Retinal pigment epithelial cell (primary cell): ENCODE measurements at regions not wholly inside any gene's neighbourhood (a gene's known extent, or its start where the extent isn't known, plus 50 kb on each side); places are given as distances from the start of the nearest gene placed in this dataset.
A peak's percentile ranks its signal among the peaks of the same experiment; 100 is the strongest.

Experiments
- DNase-seq: peaks from one replicate; pipeline ENCODE4 v3.0.0-alpha.2; 2010; ENCODE audit warnings: low read depth
- H3K4me3 ChIP-seq: 2 replicates; pipeline ENCODE4 v1.5.1; 2011; ENCODE audit warnings: mild to moderate bottlenecking, low read length, control low read depth, moderate library complexity
- TF ChIP-seq, protein P1 (sequence below): conservative IDR thresholded peaks from 2 replicates; pipeline ENCODE4 v1.5.1; 2011; ENCODE audit warnings: low read depth, low read length, control low read depth, inconsistent platforms

DNA sequence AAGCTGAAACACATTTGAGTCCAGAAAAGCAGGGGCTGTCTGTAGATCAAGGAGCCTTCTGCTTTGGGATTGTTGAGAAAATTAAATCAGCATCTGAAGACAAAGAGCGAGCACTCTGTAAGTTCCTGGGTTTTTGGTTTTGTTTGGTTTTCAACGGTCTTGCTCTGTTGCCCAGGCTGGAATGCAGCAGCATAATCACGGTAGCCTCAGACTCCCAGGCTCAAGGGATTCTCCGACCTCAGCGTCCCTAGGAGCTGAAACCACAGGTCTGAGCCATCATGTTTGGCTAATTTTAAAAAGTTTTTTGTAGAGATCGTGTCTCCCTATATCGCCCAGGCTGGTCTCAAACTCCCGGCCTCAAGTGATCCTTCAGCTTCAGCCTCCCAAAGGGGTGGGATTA is 266.5 kb upstream of the ADAMTS16 start:
- H3K4me3 ChIP-seq, result no peak overlapping the region
- no peak for DNase-seq
- TF ChIP-seq, protein P1, sequence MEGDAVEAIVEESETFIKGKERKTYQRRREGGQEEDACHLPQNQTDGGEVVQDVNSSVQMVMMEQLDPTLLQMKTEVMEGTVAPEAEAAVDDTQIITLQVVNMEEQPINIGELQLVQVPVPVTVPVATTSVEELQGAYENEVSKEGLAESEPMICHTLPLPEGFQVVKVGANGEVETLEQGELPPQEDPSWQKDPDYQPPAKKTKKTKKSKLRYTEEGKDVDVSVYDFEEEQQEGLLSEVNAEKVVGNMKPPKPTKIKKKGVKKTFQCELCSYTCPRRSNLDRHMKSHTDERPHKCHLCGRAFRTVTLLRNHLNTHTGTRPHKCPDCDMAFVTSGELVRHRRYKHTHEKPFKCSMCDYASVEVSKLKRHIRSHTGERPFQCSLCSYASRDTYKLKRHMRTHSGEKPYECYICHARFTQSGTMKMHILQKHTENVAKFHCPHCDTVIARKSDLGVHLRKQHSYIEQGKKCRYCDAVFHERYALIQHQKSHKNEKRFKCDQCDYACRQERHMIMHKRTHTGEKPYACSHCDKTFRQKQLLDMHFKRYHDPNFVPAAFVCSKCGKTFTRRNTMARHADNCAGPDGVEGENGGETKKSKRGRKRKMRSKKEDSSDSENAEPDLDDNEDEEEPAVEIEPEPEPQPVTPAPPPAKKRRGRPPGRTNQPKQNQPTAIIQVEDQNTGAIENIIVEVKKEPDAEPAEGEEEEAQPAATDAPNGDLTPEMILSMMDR, result no peak

DNA sequence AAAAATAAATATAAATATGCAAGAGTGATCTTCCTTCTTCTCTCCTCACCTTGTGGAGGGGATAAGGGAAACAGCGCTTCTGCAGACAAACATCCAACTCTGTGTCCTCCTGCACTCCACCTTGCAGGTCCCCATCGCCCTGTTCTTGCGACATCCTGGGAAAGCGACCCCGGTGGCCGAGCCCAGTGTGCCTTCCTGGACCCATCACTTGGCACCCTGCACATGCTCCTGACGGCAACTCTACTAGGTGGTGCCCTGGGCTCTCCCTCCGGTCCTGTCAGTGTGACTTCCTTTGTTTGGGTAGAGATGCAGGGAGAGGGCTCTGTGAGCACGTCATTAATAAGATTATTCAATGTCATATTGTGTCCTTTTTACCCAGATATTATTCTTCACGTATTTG is 266.0 kb upstream of the ADAMTS16 start:
- no peak overlapping the region for H3K4me3 ChIP-seq
- TF ChIP-seq, protein P1, result no peak
- no peak for DNase-seq

DNA sequence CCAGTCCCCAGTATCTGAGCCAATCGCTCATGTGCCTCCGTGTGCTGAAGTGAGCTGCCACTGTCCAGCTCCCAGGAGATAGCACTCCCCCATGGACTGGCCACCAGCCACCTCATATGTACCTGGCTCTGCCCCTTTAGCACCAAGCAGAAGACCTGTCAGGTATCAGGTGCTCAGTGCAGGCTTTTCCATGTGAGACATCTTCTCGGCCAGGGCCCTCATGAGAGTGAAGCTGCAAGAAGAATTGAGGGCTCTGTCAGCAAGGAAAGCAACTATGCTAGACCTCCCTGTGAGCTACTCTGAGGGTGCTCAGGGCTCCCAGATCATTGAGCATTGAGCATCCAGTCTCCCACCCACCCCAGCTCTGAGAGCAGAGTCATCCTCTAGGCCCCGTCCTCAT is 264.2 kb upstream of the ADAMTS16 start:
- TF ChIP-seq, protein P1, result no peak
- DNase-seq, result no peak
- no peak overlapping the region for H3K4me3 ChIP-seq

DNA sequence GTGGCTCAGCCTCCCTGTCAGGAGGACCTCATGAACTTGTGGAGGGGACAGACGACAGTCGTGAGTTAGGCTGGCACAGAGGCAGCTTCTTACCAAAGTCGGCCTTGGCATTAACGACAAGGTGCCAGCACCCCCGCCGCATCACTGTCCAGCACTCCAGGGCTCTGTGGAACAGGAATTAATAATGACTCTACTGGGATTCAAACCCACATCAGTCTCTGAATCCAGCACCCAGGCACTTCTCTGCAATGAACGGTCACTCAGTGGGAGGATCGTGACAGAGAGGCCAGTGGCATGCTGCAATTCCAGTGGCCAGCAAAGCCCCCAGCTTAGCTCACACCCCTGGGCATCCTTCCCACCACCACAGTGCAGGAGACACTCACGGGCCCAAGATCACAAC is 263.3 kb upstream of the ADAMTS16 start:
- TF ChIP-seq, protein P1, result no peak
- H3K4me3 ChIP-seq, result no peak overlapping the region
- DNase-seq, result no peak

DNA sequence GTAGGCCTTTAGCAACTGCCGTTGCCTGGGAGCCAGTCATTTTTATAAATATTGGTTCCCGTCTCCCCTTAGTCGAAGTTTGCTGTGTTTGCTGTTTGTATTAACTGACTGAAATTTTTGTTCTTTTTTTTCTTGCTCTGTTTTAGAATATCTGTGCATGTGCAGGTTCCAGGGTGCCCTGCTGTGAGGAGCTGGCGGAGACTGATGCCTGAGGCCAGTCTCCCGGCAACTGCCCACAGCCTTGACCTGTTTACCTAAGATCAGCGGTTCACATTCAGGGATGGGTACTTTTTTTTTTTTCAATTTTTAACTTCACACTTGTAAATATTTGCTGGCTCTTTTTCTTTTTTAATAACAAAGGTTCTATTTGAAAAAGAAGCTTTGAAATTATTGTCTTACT is 262.6 kb upstream of the ADAMTS16 start:
- TF ChIP-seq, protein P1, result no peak
- no peak overlapping the region for H3K4me3 ChIP-seq
- DNase-seq, result no peak

DNA sequence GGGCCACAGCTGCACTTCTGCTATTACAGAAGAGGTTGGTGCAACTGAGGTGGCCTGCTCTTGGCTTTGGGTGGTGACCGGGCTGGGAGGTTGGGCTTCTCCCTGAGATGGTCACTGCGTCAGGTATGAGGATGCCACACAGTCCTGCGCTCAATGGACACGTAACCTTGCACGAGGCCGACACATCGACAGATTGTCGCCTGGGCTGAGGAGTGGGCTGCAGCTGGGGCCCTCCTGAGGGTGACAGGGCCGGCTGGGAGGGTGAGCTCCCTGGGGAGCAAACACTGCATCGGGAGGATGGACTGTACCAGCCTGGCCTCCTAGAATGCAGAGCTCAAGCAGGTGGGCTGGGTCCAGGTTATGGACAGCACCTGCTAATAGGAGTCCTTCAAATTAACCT is 261.1 kb upstream of the ADAMTS16 start:
- no peak for DNase-seq
- TF ChIP-seq, protein P1, result no peak

DNA sequence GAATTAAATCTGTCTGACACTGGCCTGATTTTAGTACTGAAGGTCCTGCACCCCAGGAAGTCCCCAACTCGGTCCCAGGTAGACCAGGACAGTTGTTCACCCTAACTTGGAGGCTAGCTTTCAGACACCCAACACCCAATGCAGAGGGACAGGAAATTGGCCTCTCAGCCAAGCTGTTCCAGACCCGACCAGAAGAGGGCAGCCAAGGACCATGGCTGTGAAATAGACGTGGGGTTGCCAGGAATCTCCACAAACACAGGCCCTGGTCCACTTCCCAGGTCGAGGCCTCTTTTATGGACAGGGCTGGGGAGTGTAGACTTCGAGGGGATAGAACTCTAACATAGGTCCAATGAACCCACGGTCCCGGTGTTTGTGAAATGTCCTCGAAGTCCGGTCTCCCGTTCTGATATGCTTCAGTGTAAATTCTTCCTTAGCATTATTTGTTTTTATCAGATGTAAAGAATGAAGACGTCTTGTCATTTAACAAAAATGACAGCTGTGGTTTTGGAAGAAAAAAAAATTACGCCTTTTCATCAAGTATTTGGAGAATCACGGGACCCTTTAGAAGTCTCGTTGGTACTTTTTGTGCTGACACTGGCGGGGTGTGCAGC is 260.3 kb upstream of the ADAMTS16 start:
- TF ChIP-seq, protein P1, result peak; percentile 91
- no peak overlapping the region for H3K4me3 ChIP-seq
- peak; percentile 3 for DNase-seq

More for the DNA sequence above, 261.1 kb upstream of the ADAMTS16 start:
- no peak overlapping the region for H3K4me3 ChIP-seq
